IMR-90 (cell line): ENCODE measurements at regions not wholly inside any gene's neighbourhood (a gene's known extent, or its start where the extent isn't known, plus 50 kb on each side); places are given as distances from the start of the nearest gene placed in this dataset.

Experiments used
- ATAC-seq: fragments of 200-7000 bp; cut with Tn5 transposase; 2 replicates; pipeline ENCODE4 v1.9.1; 2020; ENCODE audit warnings: low read depth, mild to moderate bottlenecking, moderate library complexity
- BruUV-seq: library from RNA; stranded (reverse); fragments of 400-500 nt; replicated peaks from 2 replicates; lab custom pipeline; 2021; lab: Mats Ljungman, UMichigan
- CTCF ChIA-PET: fragments of 300-600 bp; formaldehyde crosslinking; extraction: SDS; loops from one replicate; lab custom pipeline; 2021; ENCODE audit warnings: antibody characterized with exemption; lab: Yijun Ruan, JAX
- POLR2A ChIA-PET: fragments of 300-600 bp; sonication (Branson Sonifier 250); formaldehyde crosslinking; loops from one replicate; lab custom pipeline; 2022; ENCODE audit warnings: antibody characterized with exemption; ENCODE audit not compliant: unreplicated experiment; lab: Charles Lee
- DNase-seq: peaks from one replicate; pipeline ENCODE4 v3.0.0; 2013
- H2AFZ ChIP-seq: replicated peaks from 2 replicates; pipeline ENCODE3; 2013; ENCODE audit warnings: low read length, mild to moderate bottlenecking; ENCODE audit not compliant: poor library complexity
- H2AK5ac ChIP-seq: 2 replicates; pipeline ENCODE4 v1.6.1; 2013; ENCODE audit warnings: low read depth, low read length, inconsistent platforms
- H2AK9ac ChIP-seq: replicated peaks from 2 replicates; pipeline ENCODE3; 2013; ENCODE audit warnings: mild to moderate bottlenecking, low read depth, low read length, moderate library complexity; ENCODE audit not compliant: poor library complexity
- H2BK120ac ChIP-seq: 2 replicates; pipeline ENCODE4 v1.6.1; 2013; ENCODE audit warnings: low read depth, low read length, inconsistent platforms
- H2BK15ac ChIP-seq: 3 replicates; pipeline ENCODE4 v1.6.1; 2013; ENCODE audit warnings: low read depth, low read length, inconsistent platforms
- H2BK20ac ChIP-seq: 2 replicates; pipeline ENCODE4 v1.6.1; 2013; ENCODE audit warnings: low read depth, mild to moderate bottlenecking, inconsistent platforms, low read length, moderate library complexity
- H2BK5ac ChIP-seq: 2 replicates; pipeline ENCODE4 v1.6.1; 2013; ENCODE audit warnings: mild to moderate bottlenecking, low read depth, low read length, inconsistent platforms; ENCODE audit not compliant: poor library complexity, severe bottlenecking
- H3K14ac ChIP-seq: replicated peaks from 2 replicates; pipeline ENCODE4 v1.6.1; 2013; ENCODE audit warnings: low read depth, low read length, inconsistent platforms
- H3K18ac ChIP-seq: 2 replicates; pipeline ENCODE4 v1.6.1; 2013; ENCODE audit warnings: low read depth, low read length, control low read depth
- H3K23ac ChIP-seq: 2 replicates; pipeline ENCODE4 v1.6.1; 2013; ENCODE audit warnings: low read depth, low read length, inconsistent platforms
- H3K27ac ChIP-seq: 2 replicates; pipeline ENCODE4 v1.5.1; 2013; ENCODE audit warnings: mild to moderate bottlenecking, control low read depth, low read length; ENCODE audit not compliant: insufficient read depth
- H3K27me3 ChIP-seq: 2 replicates; pipeline ENCODE4 v1.6.1; 2013; ENCODE audit warnings: low read length; ENCODE audit not compliant: control insufficient read depth, insufficient read depth
- H3K36me3 ChIP-seq: 2 replicates; pipeline ENCODE4 v1.6.1; 2013; ENCODE audit warnings: low read length, mixed read lengths; ENCODE audit not compliant: control insufficient read depth, insufficient read depth
- H3K4ac ChIP-seq: 2 replicates; pipeline ENCODE4 v1.6.1; 2013; ENCODE audit warnings: low read depth, low read length, inconsistent platforms
- H3K4me1 ChIP-seq: 2 replicates; pipeline ENCODE4 v1.6.1; 2013; ENCODE audit warnings: low read length, mixed read lengths; ENCODE audit not compliant: control insufficient read depth, insufficient read depth
- H3K4me2 ChIP-seq: 2 replicates; pipeline ENCODE4 v1.6.1; 2013; ENCODE audit warnings: low read depth, mild to moderate bottlenecking, control low read depth, low read length, moderate library complexity
- H3K4me3 ChIP-seq: 2 replicates; pipeline ENCODE4 v1.5.1; 2013; ENCODE audit warnings: low read depth, mild to moderate bottlenecking, control low read depth, low read length, moderate library complexity; ENCODE audit not compliant: insufficient read depth
- H3K56ac ChIP-seq: 2 replicates; pipeline ENCODE4 v1.6.1; 2013; ENCODE audit warnings: low read length, inconsistent platforms; ENCODE audit not compliant: insufficient read depth; ENCODE audit errors: extremely low read depth
- H3K79me1 ChIP-seq, 2 experiments: 2 replicates each; pipeline ENCODE4 v1.6.1; 2013; ENCODE audit warnings: low read length in 2 of 2, inconsistent platforms in 1 of 2, low read depth in 1 of 2
- H3K9ac ChIP-seq: 2 replicates; pipeline ENCODE4 v1.6.1; 2013; ENCODE audit warnings: low read depth, low read length, control low read depth
- H3K9me1 ChIP-seq: 2 replicates; pipeline ENCODE4 v1.6.1; 2013; ENCODE audit warnings: low read length, inconsistent platforms; ENCODE audit not compliant: insufficient read depth
- H3K9me3 ChIP-seq: 2 replicates; pipeline ENCODE4 v1.6.1; 2013; ENCODE audit warnings: low read length; ENCODE audit not compliant: control insufficient read depth, insufficient read depth
- H4K20me1 ChIP-seq: 2 replicates; pipeline ENCODE4 v1.6.1; 2013; ENCODE audit warnings: low read length, inconsistent platforms; ENCODE audit not compliant: insufficient read depth
- H4K5ac ChIP-seq: 2 replicates; pipeline ENCODE4 v1.6.1; 2013; ENCODE audit warnings: mild to moderate bottlenecking, low read depth, low read length, control low read depth
- H4K8ac ChIP-seq, 2 experiments: 2 replicates each; pipeline ENCODE4 v1.6.1; 2013; ENCODE audit warnings: low read depth in 2 of 2, low read length in 2 of 2, control low read depth in 1 of 2, inconsistent platforms in 1 of 2
- H4K91ac ChIP-seq: 2 replicates; pipeline ENCODE4 v1.6.1; 2013; ENCODE audit warnings: low read depth, low read length, inconsistent platforms; ENCODE audit not compliant: insufficient read depth
- CEBPB ChIP-seq: IDR thresholded peaks from 2 replicates; pipeline ENCODE4 v1.6.1; 2012; ENCODE audit warnings: low read depth, low read length, improper control_type of control experiment
- CTCF ChIP-seq: conservative IDR thresholded peaks from 2 replicates; pipeline ENCODE4 v1.5.1; 2012; ENCODE audit warnings: mild to moderate bottlenecking, low read depth, low read length, improper control_type of control experiment
- MAZ ChIP-seq: IDR thresholded peaks from 2 replicates; pipeline ENCODE4 v1.6.1; 2012; ENCODE audit warnings: low read depth, mild to moderate bottlenecking, low read length, improper control_type of control experiment, moderate library complexity, borderline replicate concordance
- NFE2L2 ChIP-seq: fragments of 150-350 bp; IDR thresholded peaks from 2 replicates; pipeline ENCODE4 v1.6.1; 2016; ENCODE audit warnings: low read depth, mild to moderate bottlenecking, low read length
- RCOR1 ChIP-seq: IDR thresholded peaks from 2 replicates; pipeline ENCODE4 v1.6.1; 2012; ENCODE audit warnings: mild to moderate bottlenecking, low read length, improper control_type of control experiment; ENCODE audit not compliant: insufficient replicate concordance
- WGBS, 2 experiments: methylation state at CpG; one replicate each; pipeline versions ENCODE4 v1.1.5 to v1.1.7; 2013; ENCODE audit warnings: missing lambda C conversion rate in 2 of 2; ENCODE audit not compliant: insufficient read length in 1 of 2; ENCODE audit errors: extremely low coverage in 2 of 2; 5-methylcytosine and 5-hydroxymethylcytosine counted together
- dilution Hi-C: fragments of 300-500 bp; cut with HindIII; formaldehyde crosslinking; loops from one replicate; pipeline ENCODE4 v1.14.3; 2018; ENCODE audit warnings: low sequenced_read_pairs; ENCODE audit not compliant: unreplicated experiment
- in situ Hi-C: fragments of 300-500 bp; cut with MboI; formaldehyde crosslinking; loops from 3 replicates; pipeline ENCODE4 v1.14.3; 2019; ENCODE audit warnings: low sequenced_read_pairs, inconsistent platforms, mixed read lengths
- intact Hi-C: fragments of 100-400 bp; cut with micrococcal nuclease; formaldehyde crosslinking; loops from 2 replicates; pipeline ENCODE4 v1.10.0; 2022

GRCh38 chr13:28579736-28580135, 79.2 kb upstream of the POMP start:
- no peak for ATAC-seq
- POLR2A ChIA-PET, result no interaction called here
- no peak overlapping the region for H3K4me3 ChIP-seq

More at GRCh38 chr13:28579736-28580135, 79.2 kb upstream of the POMP start:
- Histone ChIP-seq H3K14ac (no peak overlapping the region), H3K56ac (no peak overlapping the region; the same call in 1 of the 2 replicates), H3K27me3 (no peaks in the 10 kb centered on the region), H3K9me3 (no peaks in the 10 kb centered on the region), H3K36me3 (no peaks in the 10 kb centered on the region), H4K8ac (peak overlapping the region; percentile 24 to 34; a peak in 2 of 4 replicates), H3K4me1 (peaks cover 12% of the 10 kb centered on the region), H2AK9ac (no peak overlapping the region), H2BK15ac (peak overlapping the region; percentile 30; the same call in 1 of the 3 replicates), H2BK20ac (peak overlapping the region; percentile 69; the same call in 1 of the 2 replicates), H2AK5ac (no peak overlapping the region), H3K4ac (peak overlapping the region; percentile 43; the same call in 1 of the 2 replicates), H3K18ac (no peak overlapping the region; the same call in 1 of the 2 replicates), H2AFZ (no peak overlapping the region), H3K9ac (no peak overlapping the region), H2BK5ac (no peak overlapping the region), H2BK120ac (peak overlapping the region; percentile 25; the same call in 1 of the 2 replicates), H4K91ac (peak overlapping the region; percentile 53; the same call in 1 of the 2 replicates), H3K9me1 (peaks cover 5% of the 10 kb centered on the region), H3K4me2 (no peak overlapping the region), H4K20me1 (no peaks in the 10 kb centered on the region), H3K27ac (no peak overlapping the region), H3K79me1 (peaks cover 0 to 5% of the 10 kb centered on the region in 2 experiments; a peak in 1 of 4 replicates), H3K23ac (0 out of 2 replicates have a peak overlapping the region, but pooled peaks have one; percentile 8), H4K5ac (no peak overlapping the region)
- DNase-seq, result peak; percentile 39
- 60% methylated on average over 3 of the region's 5 CpGs; no CpG with 5 or more reads in 1 of the 2 experiments for WGBS, 2 experiments
- dilution Hi-C loops (no loop called here), intact Hi-C loops (no loop called here), in situ Hi-C loops (no loop called here)
- CTCF ChIA-PET, result no interaction called here
- no TSS peak for BruUV-seq
- no peak for TF ChIP-seq MAZ
- TF ChIP-seq RCOR1, result no peak
- TF ChIP-seq NFE2L2, result no peak
- TF ChIP-seq CEBPB, result no peak
- TF ChIP-seq CTCF, result no peak
